Astrocyte of the spinal cord (primary cell): ENCODE measurements at regions not wholly inside any gene's neighbourhood (a gene's known extent, or its start where the extent isn't known, plus 50 kb on each side); places are given as distances from the start of the nearest gene placed in this dataset.

Source experiments
- DNase-seq: peaks from one replicate; pipeline ENCODE4 v3.0.0; 2011; ENCODE audit warnings: low read depth, low spot score
- H3K4me3 ChIP-seq: 2 replicates; pipeline ENCODE4 v1.5.1; 2011; ENCODE audit warnings: low read depth, mild to moderate bottlenecking, low read length, moderate library complexity
- CTCF ChIP-seq: IDR thresholded peaks from 2 replicates; pipeline ENCODE4 v1.5.1; 2012; ENCODE audit warnings: low read depth, mild to moderate bottlenecking, low read length, inconsistent platforms
- in situ Hi-C: cut with HindIII; loops from 2 replicates; pipeline ENCODE4 v1.10.0; 2017; ENCODE audit warnings: low sequenced_read_pairs

DNA sequence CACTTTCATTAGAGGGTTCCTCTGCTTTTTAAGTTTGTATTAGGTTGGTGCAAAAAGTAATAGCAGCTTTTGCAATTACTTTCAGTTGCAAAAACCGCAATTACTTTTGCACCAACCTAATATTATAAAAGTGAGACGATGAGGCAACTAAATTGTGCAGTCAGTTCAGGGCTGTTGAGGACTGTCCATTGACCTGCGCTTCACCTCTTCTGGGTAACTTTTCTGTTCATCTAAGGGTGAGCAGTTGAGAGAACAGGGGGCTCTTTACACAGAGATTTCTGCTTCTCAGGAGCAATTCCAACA, 191.3 kb downstream of the AACS start:
- DNase-seq, result no peak
- TF ChIP-seq CTCF, result no peak
- in situ Hi-C loops, result no loop called here
- no peak overlapping the region for H3K4me3 ChIP-seq

- DNase-seq, result no peak
- TF ChIP-seq CTCF, result no peak
- in situ Hi-C loops, result no loop called here
- H3K4me3 ChIP-seq, result no peak overlapping the region
Observed at GRCh38 chr12:125259178-125259867, 194.1 kb downstream of the AACS start.

DNA sequence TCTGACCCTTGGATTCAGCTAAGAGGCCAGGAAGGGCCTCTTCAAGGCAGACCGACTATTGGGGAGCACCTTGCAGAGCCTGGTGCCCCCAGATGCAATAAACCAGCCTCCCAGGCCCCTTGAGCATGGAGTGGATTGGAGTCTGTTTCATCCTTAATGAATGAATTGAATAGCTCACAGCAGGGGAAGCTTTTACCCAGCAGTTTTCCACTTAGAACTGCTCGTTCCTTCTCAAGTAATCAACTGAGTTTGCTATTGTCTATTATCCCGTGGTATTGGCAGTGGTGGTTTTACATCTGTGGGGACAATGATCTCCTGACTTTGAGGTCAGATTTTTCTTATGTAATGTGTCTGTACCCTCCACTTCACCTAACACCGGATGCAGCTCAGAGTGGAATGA, 197.6 kb downstream of the AACS start:
- DNase-seq, result no peak
- TF ChIP-seq CTCF, result no peak
- no peak overlapping the region for H3K4me3 ChIP-seq
- in situ Hi-C loops, result no loop called here

DNA sequence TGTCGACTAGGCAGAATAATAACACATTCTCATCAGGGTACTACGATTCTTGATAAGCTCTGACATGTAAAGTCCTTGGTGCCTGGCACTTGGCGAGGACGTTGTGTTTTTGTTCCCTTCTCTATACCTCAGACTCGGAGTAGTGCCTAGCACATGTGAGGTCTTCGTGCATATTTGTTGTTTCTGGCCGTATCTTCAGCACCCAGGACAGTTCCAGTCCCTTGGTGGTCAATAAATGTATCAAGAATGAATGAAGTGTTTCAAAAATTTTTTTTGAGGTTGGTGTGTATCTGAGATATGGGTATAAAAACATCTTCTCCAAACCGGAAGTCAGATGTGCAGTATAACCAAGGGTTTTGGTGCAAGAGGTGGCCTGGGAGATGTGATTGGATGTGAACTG, 198.2 kb downstream of the AACS start:
- no peak for DNase-seq
- H3K4me3 ChIP-seq, result no peak overlapping the region
- no peak for TF ChIP-seq CTCF
- in situ Hi-C loops, result no loop called here

DNA sequence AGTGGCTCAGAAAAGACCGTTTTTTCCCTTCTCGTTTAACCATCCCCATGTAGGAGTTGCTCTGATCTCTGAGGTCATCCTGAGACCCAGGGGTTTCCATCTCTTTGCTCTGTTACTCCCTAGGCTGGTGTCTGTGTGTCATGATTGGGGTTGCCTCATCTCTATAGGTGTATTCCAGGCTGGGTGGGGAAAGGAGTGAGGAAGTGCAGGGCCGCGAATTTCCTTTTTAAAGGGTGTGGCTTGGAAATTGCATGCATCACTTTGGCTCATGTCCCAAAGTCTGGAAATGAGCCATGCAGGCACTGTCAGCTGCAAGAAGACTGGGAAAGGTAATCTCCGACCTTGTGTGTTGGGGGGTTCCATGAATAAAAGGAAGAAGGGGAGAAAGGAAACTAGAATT, 201.9 kb downstream of the AACS start:
- DNase-seq, result no peak
- TF ChIP-seq CTCF, result no peak
- in situ Hi-C loops, result no loop called here
- no peak overlapping the region for H3K4me3 ChIP-seq

DNA sequence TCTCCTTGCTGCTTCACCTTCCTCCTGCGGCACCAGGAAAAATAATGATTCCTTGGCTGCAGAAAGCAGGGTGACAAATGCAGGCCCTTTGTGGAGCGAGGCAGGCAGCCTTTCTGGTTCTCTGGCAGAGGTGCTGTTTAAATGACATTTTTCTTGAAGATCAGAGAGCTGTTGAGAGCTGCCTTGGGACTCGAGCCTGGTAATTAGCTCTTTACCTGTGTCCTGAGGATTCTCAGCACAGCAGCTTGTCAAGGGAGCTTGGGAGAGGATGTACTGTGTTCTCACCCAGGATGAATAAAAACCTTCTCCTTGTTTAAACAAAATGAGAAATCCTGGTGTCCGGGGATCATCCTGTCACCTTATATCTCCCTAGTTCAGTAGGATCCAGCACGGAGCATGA, 204.0 kb downstream of the AACS start:
- in situ Hi-C loops, result no loop called here
- TF ChIP-seq CTCF, result no peak
- DNase-seq, result no peak
- H3K4me3 ChIP-seq, result no peak overlapping the region

DNA sequence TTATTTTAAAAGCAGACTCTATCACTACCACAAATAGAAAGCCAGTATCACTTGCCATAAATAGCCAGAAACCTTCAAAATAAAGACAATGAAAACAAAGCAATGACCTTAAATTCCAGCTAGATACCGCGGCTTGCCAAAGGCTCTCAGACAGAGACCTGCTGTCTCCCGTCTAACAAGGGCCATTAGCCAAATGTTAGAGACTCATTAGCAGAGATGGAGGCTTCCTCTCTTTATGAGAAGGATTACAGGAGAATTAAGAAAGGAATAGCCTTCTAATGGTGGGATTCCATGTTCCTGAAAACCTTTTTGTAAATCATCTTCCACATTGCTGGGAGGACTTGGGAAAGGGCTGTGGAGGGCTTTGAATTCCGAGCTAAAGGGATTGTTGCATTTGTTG, 206.7 kb downstream of the AACS start:
- H3K4me3 ChIP-seq, result no peak overlapping the region
- no peak for TF ChIP-seq CTCF
- DNase-seq, result no peak
- in situ Hi-C loops, result no loop called here
